Tibial nerve (tissue), 4 donors: ENCODE measurements at regions not wholly inside any gene's neighbourhood (a gene's known extent, or its start where the extent isn't known, plus 50 kb on each side); places are given as distances from the start of the nearest gene placed in this dataset.

Experiments used
- CTCF ChIP-seq, 5 experiments: fragments of 200-600 bp in 3 of 5; fragments of 450-650 bp in 2 of 5; sonication (generic) in 3 of 5; IDR thresholded peaks; one replicate each; pipeline ENCODE4 v1.5.1; 2016 to 2019; ENCODE audit warnings: antibody characterized with exemption in 5 of 5, mild to moderate bottlenecking in 3 of 5, moderate library complexity in 2 of 5
- EP300 ChIP-seq, 2 donors: sonication (generic); formaldehyde crosslinking; IDR thresholded peaks; one replicate each; pipeline ENCODE4 v1.6.1; 2017; ENCODE audit warnings: antibody characterized with exemption in 2 of 2, mild to moderate bottlenecking in 1 of 2
- POLR2A ChIP-seq, 2 donors: fragments of 450-650 bp; IDR thresholded peaks; one replicate each; pipeline ENCODE4 v1.6.1; 2017; ENCODE audit warnings: antibody characterized with exemption in 2 of 2, mild to moderate bottlenecking in 2 of 2, moderate library complexity in 2 of 2

GRCh38 chr1:228927946-228928898, 192.9 kb downstream of the RHOU start:
- TF ChIP-seq CTCF (IDR thresholded peaks at IDR 0.05) (no peak), POLR2A (IDR thresholded peaks at IDR 0.05) (no peak), EP300 (IDR thresholded peaks at IDR 0.05) (no peak)
